Neural cell (in vitro differentiated cells): ENCODE measurements at regions not wholly inside any gene's neighbourhood (a gene's known extent, or its start where the extent isn't known, plus 50 kb on each side); places are given as distances from the start of the nearest gene placed in this dataset.

Source experiments
- H2AFZ ChIP-seq: fragments of 200-600, 300-800 bp; sonication (generic), shearing (Covaris generic); 2 replicates; pipeline ENCODE4 v1.6.0; 2014; ENCODE audit warnings: low read depth, mild to moderate bottlenecking, antibody characterized with exemption, low read length, moderate library complexity
- H3F3A ChIP-seq: fragments of 200-600 bp; shearing (Covaris generic); 2 replicates; pipeline ENCODE4 v1.6.1; 2016; ENCODE audit warnings: mild to moderate bottlenecking, moderate library complexity, mixed read lengths, antibody characterized with exemption, low read length; ENCODE audit not compliant: insufficient read depth, poor library complexity, severe bottlenecking
- H3K27ac ChIP-seq: fragments of 200-600, 300-800 bp; sonication (generic), shearing (Covaris generic); 2 replicates; pipeline ENCODE4 v1.5.1; 2014; ENCODE audit warnings: mild to moderate bottlenecking, low read length, moderate library complexity
- H3K27me3 ChIP-seq: fragments of 300-800, 200-600 bp; sonication (generic), shearing (Covaris generic); 2 replicates; pipeline ENCODE4 v1.6.0; 2014; ENCODE audit warnings: mild to moderate bottlenecking, low read depth, low read length, moderate library complexity; ENCODE audit not compliant: insufficient read depth
- H3K36me3 ChIP-seq: fragments of 300-800, 200-600 bp; sonication (generic), shearing (Covaris generic); 2 replicates; pipeline ENCODE4 v1.5.1; 2014; ENCODE audit warnings: mild to moderate bottlenecking, antibody characterized with exemption, low read length, moderate library complexity; ENCODE audit not compliant: insufficient read depth
- H3K4me2 ChIP-seq: fragments of 300-800, 200-600 bp; sonication (generic), shearing (Covaris generic); 2 replicates; pipeline ENCODE4 v1.6.0; 2014; ENCODE audit warnings: mild to moderate bottlenecking, low read length
- H3K4me3 ChIP-seq: fragments of 300-800, 200-600 bp; sonication (generic), shearing (Covaris generic); 2 replicates; pipeline ENCODE4 v1.5.1; 2014; ENCODE audit warnings: mild to moderate bottlenecking, low read length, moderate library complexity
- H3K79me2 ChIP-seq: fragments of 200-600 bp; shearing (Covaris generic); replicated peaks from 2 replicates; pipeline ENCODE4 v1.6.0; 2014; ENCODE audit warnings: mild to moderate bottlenecking, low read length, moderate library complexity; ENCODE audit not compliant: insufficient read depth
- H3K9ac ChIP-seq: fragments of 300-800, 200-600 bp; sonication (generic), shearing (Covaris generic); 2 replicates; pipeline ENCODE4 v1.6.1; 2016; ENCODE audit warnings: mild to moderate bottlenecking, low read length, mixed read lengths
- H3K9me2 ChIP-seq: fragments of 200-600 bp; shearing (Covaris generic); 2 replicates; pipeline ENCODE4 v1.6.1; 2016; ENCODE audit warnings: mild to moderate bottlenecking, low read length, mixed read lengths; ENCODE audit not compliant: insufficient read depth
- H3K9me3 ChIP-seq: fragments of 200-600, 300-800 bp; sonication (generic), shearing (Covaris generic); 2 replicates; pipeline ENCODE4 v1.6.1; 2016; ENCODE audit warnings: mild to moderate bottlenecking, mixed run types, low read length, moderate library complexity, mixed read lengths
- H4K20me1 ChIP-seq: fragments of 200-600 bp; shearing (Covaris generic); 2 replicates; pipeline ENCODE4 v1.6.1; 2016; ENCODE audit warnings: mild to moderate bottlenecking, mixed run types; ENCODE audit not compliant: insufficient read depth
- CTCF ChIP-seq: fragments of 450-650 bp; IDR thresholded peaks from 2 replicates; pipeline ENCODE4 v1.5.1; 2014; ENCODE audit warnings: antibody characterized with exemption, mild to moderate bottlenecking, moderate library complexity; ENCODE audit not compliant: poor library complexity, severe bottlenecking
- EP300 ChIP-seq: fragments of 450-650 bp; conservative IDR thresholded peaks from 2 replicates; pipeline ENCODE4 v1.6.1; 2014; ENCODE audit warnings: antibody characterized with exemption, mild to moderate bottlenecking, moderate library complexity; ENCODE audit not compliant: poor library complexity, severe bottlenecking
- EZH2 ChIP-seq: fragments of 200-600, 300-800 bp; shearing (Covaris generic), sonication (generic); IDR thresholded peaks from 2 replicates; pipeline ENCODE4 v1.6.1; 2014; ENCODE audit warnings: antibody characterized with exemption, low read length, borderline replicate concordance, mild to moderate bottlenecking; ENCODE audit not compliant: insufficient read depth, poor library complexity, severe bottlenecking
- MXI1 ChIP-seq: fragments of 450-650 bp; conservative IDR thresholded peaks from 2 replicates; pipeline ENCODE4 v1.6.1; 2014; ENCODE audit warnings: antibody characterized with exemption, mild to moderate bottlenecking; ENCODE audit not compliant: poor library complexity, severe bottlenecking
- POLR2AphosphoS5 ChIP-seq: IDR thresholded peaks from 2 replicates; pipeline ENCODE4 v1.6.1; 2012
- RAD21 ChIP-seq: fragments of 450-650 bp; conservative IDR thresholded peaks from 2 replicates; pipeline ENCODE4 v1.6.1; 2014; ENCODE audit warnings: antibody characterized with exemption, mild to moderate bottlenecking, moderate library complexity
- REST ChIP-seq: IDR thresholded peaks from 2 replicates; pipeline ENCODE4 v1.6.1; 2012; ENCODE audit warnings: borderline replicate concordance
- SMC3 ChIP-seq: fragments of 450-650 bp; conservative IDR thresholded peaks from 2 replicates; pipeline ENCODE4 v1.6.1; 2014; ENCODE audit warnings: antibody characterized with exemption, mild to moderate bottlenecking, moderate library complexity; ENCODE audit not compliant: poor library complexity
- TAF1 ChIP-seq: IDR thresholded peaks from 2 replicates; pipeline ENCODE4 v1.6.1; 2012; ENCODE audit warnings: low read depth

GRCh38 chr12:116393255-116393654 is 115.8 kb upstream of the MED13L start:
- Histone ChIP-seq H2AFZ (no peak overlapping the region), H3K36me3 (no peaks in the 10 kb centered on the region), H4K20me1 (no peaks in the 10 kb centered on the region), H3K4me2 (no peak overlapping the region), H3K9me3 (no peaks in the 10 kb centered on the region), H3K4me3 (no peak overlapping the region), H3K79me2 (no peaks in the 10 kb centered on the region), H3K27me3 (no peaks in the 10 kb centered on the region), H3K9me2 (no peaks in the 10 kb centered on the region), H3K9ac (no peak overlapping the region), H3K27ac (no peak overlapping the region), H3F3A (no peaks in the 10 kb centered on the region)
- TF ChIP-seq EZH2 (no peak), SMC3 (no peak), MXI1 (no peak), POLR2AphosphoS5 (no peak), EP300 (no peak), CTCF (no peak), REST (no peak), RAD21 (no peak), TAF1 (no peak)

- H2AFZ ChIP-seq = no peak overlapping the region
- no peak for TF ChIP-seq MXI1
These were observed 116.6 kb upstream of the MED13L start for GRCh38 chr12:116393859-116394650.

GRCh38 chr12:116395396-116395795 is 117.9 kb upstream of the MED13L start:
- H3K9me3 ChIP-seq = no peaks in the 10 kb centered on the region
- no peaks in the 10 kb centered on the region for H4K20me1 ChIP-seq
- H2AFZ ChIP-seq = no peak overlapping the region
- no peak overlapping the region for H3K4me2 ChIP-seq
- TF ChIP-seq SMC3 = no peak
- TF ChIP-seq MXI1 = no peak
- H3F3A ChIP-seq = no peaks in the 10 kb centered on the region
- H3K27me3 ChIP-seq = no peaks in the 10 kb centered on the region
- no peak overlapping the region for H3K4me3 ChIP-seq
- no peaks in the 10 kb centered on the region for H3K9me2 ChIP-seq
- H3K27ac ChIP-seq = no peak overlapping the region
- no peaks in the 10 kb centered on the region for H3K79me2 ChIP-seq
- H3K9ac ChIP-seq = no peak overlapping the region
- H3K36me3 ChIP-seq = no peaks in the 10 kb centered on the region

More at GRCh38 chr12:116393859-116394650, 116.6 kb upstream of the MED13L start:
- Histone ChIP-seq H3F3A (no peaks in the 10 kb centered on the region), H3K27ac (no peak overlapping the region), H3K4me2 (no peak overlapping the region), H4K20me1 (no peaks in the 10 kb centered on the region), H3K27me3 (no peaks in the 10 kb centered on the region), H3K9ac (no peak overlapping the region), H3K36me3 (no peaks in the 10 kb centered on the region), H3K4me3 (no peak overlapping the region), H3K9me3 (no peaks in the 10 kb centered on the region), H3K79me2 (no peaks in the 10 kb centered on the region), H3K9me2 (no peaks in the 10 kb centered on the region)
